Peyer's patch (tissue), 4 donors: ENCODE measurements at regions not wholly inside any gene's neighbourhood (a gene's known extent, or its start where the extent isn't known, plus 50 kb on each side); places are given as distances from the start of the nearest gene placed in this dataset.

ENCODE experiments used
- POLR2A ChIP-seq, 2 donors: fragments of 450-650 bp; IDR thresholded peaks; one replicate each; pipeline ENCODE4 v1.5.1; 2017; ENCODE audit warnings: antibody characterized with exemption in 2 of 2, mild to moderate bottlenecking in 2 of 2, moderate library complexity in 2 of 2
- TF ChIP-seq, protein P1 (sequence below), 6 experiments: fragments of 450-650 bp in 4 of 6; fragments of 200-600 bp in 2 of 6; sonication (generic) in 1 of 6; IDR thresholded peaks; one replicate each; pipeline ENCODE4 v1.5.1; 2017 to 2019; ENCODE audit warnings: antibody characterized with exemption in 6 of 6, mild to moderate bottlenecking in 3 of 6, moderate library complexity in 1 of 6

DNA sequence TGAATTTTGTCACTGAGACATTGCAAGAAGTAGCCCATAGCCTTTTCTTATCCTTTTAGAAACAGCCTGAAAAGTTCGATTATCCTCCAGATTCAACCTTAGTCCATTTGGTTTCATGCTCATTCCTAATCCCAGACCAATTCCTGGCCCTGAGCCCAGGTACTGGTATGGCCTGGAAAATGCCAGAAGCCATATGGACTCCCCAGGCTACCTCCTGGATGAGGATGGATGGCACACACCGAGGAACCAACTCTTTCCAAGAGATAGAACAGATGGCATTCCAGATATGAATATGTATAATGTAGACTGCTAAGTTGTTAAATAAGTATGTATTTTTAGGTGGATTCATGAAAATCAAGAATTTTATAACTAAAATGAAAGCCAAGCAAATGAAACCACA, 51.6 kb upstream of the SNAP25 start:
- TF ChIP-seq, protein P1, sequence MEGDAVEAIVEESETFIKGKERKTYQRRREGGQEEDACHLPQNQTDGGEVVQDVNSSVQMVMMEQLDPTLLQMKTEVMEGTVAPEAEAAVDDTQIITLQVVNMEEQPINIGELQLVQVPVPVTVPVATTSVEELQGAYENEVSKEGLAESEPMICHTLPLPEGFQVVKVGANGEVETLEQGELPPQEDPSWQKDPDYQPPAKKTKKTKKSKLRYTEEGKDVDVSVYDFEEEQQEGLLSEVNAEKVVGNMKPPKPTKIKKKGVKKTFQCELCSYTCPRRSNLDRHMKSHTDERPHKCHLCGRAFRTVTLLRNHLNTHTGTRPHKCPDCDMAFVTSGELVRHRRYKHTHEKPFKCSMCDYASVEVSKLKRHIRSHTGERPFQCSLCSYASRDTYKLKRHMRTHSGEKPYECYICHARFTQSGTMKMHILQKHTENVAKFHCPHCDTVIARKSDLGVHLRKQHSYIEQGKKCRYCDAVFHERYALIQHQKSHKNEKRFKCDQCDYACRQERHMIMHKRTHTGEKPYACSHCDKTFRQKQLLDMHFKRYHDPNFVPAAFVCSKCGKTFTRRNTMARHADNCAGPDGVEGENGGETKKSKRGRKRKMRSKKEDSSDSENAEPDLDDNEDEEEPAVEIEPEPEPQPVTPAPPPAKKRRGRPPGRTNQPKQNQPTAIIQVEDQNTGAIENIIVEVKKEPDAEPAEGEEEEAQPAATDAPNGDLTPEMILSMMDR (IDR thresholded peaks at IDR 0.05), result no peak
- TF ChIP-seq POLR2A (IDR thresholded peaks at IDR 0.05), result no peak
